A673 (cell line): ENCODE measurements at regions not wholly inside any gene's neighbourhood (a gene's known extent, or its start where the extent isn't known, plus 50 kb on each side); places are given as distances from the start of the nearest gene placed in this dataset.

Experiments
- EZH2 ChIP-seq: fragments of 200-600 bp; sonication (generic); IDR thresholded peaks from 2 replicates; pipeline ENCODE4 v1.6.1; 2017; ENCODE audit warnings: borderline replicate concordance, low read depth, mild to moderate bottlenecking, mixed read lengths, antibody characterized with exemption, low read length; ENCODE audit not compliant: poor library complexity, severe bottlenecking
- TF ChIP-seq, protein P1 (sequence below): fragments of 300-800, 200-600 bp; sonication (generic); conservative IDR thresholded peaks from 2 replicates; pipeline ENCODE4 v1.5.1; 2017; ENCODE audit warnings: low read depth, mild to moderate bottlenecking, antibody characterized with exemption, low read length, moderate library complexity, mixed read lengths

DNA sequence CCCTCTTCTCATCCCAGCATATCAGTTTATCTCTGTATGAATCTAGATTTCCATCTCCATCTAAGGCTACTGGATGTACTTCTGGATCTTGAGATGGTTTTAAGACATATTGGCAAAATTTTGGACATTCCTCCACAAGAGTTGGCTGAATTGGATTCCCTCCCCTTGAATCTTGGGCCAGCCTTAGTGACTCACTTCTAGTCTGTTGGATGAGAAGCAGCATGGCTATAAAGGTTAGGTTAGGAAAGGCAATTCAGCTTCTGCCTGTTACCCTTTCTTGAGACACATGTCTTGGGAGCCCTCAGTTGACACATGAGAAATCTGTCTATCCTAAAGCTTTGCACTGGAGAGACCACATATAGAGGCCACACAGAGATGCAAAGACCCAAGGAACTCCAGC lies 73.0 kb upstream of the PGR start:
- TF ChIP-seq, protein P1, sequence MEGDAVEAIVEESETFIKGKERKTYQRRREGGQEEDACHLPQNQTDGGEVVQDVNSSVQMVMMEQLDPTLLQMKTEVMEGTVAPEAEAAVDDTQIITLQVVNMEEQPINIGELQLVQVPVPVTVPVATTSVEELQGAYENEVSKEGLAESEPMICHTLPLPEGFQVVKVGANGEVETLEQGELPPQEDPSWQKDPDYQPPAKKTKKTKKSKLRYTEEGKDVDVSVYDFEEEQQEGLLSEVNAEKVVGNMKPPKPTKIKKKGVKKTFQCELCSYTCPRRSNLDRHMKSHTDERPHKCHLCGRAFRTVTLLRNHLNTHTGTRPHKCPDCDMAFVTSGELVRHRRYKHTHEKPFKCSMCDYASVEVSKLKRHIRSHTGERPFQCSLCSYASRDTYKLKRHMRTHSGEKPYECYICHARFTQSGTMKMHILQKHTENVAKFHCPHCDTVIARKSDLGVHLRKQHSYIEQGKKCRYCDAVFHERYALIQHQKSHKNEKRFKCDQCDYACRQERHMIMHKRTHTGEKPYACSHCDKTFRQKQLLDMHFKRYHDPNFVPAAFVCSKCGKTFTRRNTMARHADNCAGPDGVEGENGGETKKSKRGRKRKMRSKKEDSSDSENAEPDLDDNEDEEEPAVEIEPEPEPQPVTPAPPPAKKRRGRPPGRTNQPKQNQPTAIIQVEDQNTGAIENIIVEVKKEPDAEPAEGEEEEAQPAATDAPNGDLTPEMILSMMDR = no peak
- TF ChIP-seq EZH2 = no peak
